Putamen (tissue), 1 donor: ENCODE measurements at regions not wholly inside any gene's neighbourhood (a gene's known extent, or its start where the extent isn't known, plus 50 kb on each side); places are given as distances from the start of the nearest gene placed in this dataset.
"Not testable (repeated sequence)": the region's sequence is repeated elsewhere in the genome, so short reads cannot be mapped to it uniquely, and the experiment has no call there.

Experiments
- DNase-seq: peaks from one replicate; pipeline ENCODE4 v3.0.0-alpha.2; 2016; ENCODE audit warnings: low spot score

DNA sequence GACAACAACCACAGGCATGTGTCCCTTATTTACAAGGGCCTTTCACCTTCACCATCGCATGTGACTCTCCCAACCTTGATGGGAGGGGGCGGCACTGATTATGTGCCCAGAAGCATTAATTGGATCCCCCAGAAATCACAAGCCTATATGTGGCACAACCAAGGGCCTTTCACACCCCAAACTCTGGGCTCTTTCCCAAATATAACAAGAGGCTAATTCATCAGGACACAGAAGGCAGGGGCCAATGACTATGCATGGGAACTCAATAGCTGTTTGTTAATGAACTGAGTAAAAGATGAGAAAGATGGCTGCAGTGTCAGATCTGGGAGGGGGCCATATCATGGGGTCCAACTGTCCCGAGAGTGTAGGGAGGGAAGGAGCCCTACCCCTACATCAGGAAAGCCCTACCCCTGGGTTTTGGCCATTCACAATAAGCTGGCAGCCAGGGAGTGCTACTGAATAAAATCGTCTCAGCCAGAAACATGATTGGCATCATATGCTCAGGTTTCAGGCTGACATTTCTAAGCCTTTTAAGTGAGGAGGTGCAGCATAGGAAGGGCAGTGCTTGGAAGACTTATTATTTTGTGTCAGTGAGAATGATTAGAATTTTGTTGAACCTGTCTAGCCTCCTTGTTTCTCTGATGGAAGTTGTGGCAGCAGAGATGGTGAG, 814.4 kb upstream of the AMELY start:
- no peak for DNase-seq

DNA sequence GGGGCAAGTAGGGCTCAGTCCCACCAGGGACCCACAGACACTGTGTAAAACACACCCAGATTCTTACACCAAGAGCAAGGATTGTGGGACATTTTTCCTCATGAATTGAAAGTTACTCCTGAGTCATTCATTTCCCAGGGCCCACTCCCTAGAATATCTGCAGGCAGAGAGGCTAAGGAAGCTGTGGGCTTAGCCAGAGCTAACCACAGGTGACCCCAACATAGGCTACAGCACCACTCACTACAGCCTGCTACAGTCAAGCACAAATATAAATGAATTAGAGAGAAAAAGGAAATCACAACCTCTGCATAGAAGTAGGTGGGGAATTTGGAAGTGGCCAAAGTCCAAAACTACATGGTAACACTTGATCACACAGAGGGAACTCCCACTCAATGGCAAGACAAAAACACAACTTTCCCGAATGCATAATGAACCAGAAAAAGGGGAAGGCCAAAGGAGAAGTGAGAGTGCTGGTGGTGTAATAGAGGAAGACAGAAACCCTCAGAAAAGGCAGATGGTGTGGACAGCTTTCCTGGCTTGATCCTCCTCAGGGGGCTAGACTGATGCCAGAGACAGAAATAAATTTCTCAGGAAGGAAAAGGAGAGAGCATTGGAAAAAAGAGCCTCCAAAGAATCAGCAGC, 812.6 kb upstream of the AMELY start:
- DNase-seq, result no peak

DNA sequence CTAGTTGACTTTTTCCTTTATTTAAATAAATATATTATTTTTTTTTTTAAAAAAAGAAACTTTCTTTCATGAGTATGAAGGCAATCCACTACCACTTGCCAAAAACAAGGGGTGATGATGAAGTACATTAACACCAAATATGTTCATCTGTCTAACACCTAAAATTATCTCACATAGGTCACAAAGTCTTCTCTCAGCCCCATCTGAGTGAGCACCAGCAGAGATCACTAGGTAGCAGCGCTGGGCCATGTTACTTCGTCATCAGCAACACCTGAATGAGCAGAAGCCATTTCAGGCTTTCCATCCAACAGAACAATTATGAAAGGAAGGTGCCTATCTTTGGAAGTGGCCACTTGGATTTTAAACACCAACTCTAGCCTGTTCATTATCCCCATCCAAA, 811.6 kb upstream of the AMELY start:
- DNase-seq, result no peak

DNA sequence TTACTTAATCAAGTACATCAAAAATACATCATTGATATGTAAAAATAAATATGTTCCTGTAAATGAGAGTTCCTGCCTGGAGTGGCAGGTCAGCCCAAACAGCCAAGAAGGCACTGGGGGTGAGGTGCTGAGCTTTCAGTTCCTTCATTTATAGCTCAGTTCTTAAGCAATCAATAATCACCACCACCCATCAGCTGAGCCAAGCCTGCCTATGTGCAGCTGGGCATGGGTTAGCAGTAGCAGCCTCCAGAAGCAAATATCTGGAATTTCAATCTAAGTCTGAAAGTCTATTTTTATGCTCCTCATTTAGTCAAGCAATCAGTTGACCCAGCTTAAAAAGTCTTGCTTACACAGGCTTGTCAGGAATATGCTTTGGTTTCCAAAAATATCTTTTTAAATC, 811.0 kb upstream of the AMELY start:
- no peak for DNase-seq

DNA sequence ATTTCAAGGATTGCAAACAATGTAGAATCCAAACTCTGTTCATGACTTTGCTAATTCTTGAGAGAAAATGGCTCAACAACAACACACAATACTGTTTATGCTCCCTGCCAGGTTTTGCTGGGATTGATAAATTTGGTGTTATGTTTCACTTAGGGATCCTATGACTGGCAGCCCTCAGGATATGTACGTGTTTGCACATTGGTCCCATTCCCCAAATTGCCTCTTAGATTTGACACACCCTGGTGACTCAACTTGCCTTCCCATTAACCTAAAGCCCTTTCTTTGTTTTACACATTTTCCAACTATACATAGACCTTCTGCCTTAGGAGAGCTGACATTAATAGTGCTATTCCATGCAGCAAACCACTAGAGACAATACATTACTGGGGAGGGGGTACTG, 809.4 kb upstream of the AMELY start:
- no peak for DNase-seq

DNA sequence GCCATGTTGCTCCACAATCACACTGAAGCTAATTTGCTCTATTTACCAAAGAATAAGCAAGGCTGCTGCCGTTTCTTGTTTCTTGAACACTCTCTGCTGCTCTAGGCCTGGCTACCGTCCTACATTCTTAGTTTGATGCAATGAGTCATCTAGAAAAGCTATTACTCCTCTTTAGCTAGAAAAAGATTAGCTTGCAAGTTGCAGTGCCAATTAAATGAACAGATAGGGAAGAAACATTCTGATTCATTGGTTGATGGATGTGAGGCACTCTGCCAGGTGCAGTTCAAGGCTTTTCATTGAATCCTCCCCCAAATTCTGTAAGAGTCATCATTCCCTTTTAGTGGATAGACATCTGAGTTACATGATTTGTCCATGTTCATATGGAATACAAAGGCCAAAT, 807.7 kb upstream of the AMELY start:
- DNase-seq, result peak; percentile 40

DNA sequence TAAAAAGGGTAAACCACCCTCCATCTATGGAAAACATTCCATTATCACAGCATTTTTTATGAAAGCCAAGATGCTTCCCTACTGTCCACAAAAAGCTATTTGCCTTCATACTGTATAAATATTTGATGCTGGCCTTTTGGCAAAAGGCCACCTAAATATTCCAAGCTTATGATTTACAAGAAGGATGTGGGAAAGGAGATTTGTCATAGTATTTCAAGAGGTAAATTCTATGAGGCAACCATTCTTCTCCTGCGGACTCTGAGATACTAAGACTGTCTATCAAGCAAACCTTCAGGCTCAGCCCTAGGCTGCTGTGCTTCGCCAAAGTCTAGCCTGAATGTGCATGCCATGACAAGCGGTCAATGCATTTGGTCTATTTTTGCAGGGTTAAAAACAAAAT, 807.1 kb upstream of the AMELY start:
- no peak for DNase-seq

DNA sequence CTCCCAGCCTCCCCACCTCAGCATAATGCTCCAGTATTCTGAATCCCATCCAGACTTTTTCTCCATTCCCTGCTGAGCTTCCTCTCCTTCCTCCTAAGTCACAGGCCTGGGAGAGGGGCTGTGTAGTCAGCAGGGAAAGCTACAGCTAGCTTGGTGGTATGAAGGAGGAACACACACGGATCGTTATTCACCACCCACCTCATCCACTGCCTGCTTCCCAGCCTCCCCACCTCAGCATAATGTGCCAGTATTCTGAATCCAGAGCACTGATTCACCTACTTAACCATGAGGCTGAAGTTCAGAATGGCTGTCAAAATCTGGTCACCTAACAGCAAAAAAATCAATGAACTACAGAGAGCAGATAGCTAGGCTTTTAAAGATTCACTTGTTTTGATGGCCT, 806.6 kb upstream of the AMELY start:
- no peak for DNase-seq

DNA sequence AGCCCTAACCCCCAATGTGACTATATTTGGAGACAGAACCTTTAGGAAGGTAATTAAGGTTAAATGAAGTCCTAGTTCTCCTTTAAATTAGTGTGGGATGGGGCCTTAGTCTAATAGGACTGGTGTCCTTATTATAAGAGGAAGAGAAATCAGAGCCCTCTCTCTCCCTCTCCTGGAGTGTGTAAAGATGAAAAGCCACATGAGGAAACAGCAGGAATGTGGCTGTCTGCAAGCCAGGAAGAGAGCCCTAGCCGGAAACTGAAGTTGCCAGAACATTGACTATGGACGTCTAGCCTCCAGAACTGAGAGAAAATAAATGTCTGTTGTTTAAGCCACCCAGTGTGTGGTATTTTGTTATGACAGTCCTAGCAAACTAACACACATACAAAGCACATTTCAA, 802.9 kb upstream of the AMELY start:
- DNase-seq, result no peak

DNA sequence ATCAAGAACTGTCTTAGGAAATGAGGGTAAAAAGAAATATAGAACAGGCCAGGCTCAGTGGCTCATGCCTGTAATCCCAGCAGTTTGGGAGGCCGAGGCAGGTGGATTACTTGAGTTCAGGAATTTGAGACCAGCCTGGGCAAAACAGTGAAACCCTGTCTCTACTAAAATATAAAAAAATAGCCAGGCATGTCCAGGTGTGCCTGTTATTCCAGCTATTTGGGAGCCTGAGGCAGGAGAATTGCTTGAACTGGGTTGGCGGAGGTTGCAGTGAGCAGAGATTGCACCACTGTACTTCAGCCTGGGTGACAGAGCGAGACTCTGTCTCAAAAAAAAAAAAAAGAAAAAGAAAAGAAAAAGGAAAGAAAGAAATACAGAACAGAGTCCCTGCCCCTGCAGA, 802.2 kb upstream of the AMELY start:
- not testable (repeated sequence) for DNase-seq

DNA sequence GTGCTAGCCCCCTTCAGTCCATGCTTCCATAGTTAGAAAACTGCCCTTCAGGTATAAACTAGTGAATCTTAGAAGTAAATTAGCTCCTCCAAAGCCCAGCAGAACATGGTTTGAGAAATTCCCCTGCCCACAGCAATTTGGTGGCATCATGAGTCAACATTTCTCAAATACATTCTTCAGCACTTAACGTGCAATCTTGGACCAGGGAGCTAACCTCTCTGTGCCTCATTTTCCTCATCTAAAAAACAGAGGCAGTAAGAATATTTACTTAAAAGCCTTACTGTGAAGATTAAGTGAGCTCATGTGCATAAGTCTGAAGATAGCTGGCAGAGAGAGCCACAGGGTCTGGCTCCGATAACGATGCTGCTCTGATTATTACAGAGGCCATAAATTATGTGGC, 800.7 kb upstream of the AMELY start:
- DNase-seq, result no peak

DNA sequence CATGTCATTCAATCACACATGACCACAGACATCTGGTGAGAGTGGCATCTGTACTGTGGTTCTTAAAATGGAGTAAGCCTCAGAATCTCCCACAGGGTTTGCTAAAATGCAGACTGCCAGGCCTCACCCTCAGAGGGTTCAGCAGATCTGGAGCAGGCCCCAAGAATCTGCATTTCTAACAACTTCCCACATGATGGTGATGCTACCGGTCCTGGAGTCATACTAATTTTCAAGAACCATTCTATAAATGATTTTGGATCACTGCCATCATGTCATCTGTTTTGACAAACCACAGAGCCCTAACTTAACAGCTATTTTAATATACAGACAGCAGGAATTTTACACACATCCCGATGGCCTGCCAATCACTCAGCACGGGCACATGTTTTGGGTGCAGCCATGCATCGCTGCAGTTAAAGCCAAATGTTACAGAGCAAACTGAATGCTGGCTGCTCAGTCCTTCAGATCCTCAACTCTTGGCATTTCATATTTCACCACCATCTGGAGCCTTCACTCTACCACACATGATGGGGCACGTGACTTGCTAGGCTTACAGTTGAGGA, 792.1 kb upstream of the AMELY start:
- no peak for DNase-seq

DNA sequence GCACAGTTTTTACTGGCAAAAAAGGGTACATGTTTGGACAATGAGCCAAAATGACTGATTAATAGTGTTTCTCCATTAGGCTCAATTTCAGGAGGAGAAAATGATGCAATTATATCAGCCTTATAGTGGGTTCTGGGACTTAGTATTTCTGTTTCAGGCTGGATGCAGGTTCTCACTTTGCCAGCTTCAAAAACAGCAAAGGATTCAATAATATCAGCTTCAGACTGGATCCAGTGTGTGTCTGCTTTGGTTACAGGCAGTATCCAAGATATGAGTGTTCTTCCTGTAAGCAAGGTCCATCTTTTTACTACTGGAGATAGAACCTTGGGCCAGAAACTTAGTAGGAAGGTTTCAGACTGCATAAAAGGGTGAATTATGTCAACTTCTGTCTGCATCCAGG, 790.9 kb upstream of the AMELY start:
- no peak for DNase-seq

DNA sequence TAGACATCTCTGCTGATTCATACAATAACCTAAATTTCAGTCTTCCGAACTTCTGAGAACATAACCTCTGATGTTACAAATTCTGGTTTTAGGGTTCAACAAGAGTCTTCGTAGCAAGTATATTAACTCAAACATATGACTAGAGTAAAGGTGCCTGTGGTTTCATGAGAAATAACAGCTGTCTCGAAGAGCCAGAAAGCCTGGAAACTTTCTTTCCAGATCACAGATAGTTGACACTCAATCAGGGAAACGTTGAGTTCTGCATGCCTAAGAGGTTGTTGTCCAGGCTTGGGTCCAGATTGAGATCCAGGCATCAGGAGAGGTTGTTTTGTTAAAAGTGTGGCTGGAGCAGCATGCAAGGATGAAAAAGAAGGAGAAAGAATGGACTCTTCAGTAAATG, 790.1 kb upstream of the AMELY start:
- DNase-seq, result no peak

DNA sequence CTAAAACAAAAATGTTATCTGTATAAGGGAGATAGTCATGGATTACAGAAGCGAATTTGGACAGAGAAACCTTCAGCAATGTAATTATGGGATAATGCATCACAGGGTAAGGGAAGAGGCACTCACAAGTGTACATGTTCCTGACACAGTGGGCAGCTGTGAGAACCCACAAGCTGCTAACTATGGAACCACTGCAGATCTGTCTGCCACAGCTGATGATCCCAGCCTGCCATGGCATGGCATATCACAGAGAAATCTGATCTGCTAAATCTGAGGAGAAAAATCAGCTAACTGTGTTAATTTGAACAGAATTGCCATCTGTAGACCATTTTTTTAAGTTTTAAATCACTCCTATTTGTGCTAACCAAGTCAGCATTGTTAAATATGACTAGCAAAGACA, 786.0 kb upstream of the AMELY start:
- no peak for DNase-seq

DNA sequence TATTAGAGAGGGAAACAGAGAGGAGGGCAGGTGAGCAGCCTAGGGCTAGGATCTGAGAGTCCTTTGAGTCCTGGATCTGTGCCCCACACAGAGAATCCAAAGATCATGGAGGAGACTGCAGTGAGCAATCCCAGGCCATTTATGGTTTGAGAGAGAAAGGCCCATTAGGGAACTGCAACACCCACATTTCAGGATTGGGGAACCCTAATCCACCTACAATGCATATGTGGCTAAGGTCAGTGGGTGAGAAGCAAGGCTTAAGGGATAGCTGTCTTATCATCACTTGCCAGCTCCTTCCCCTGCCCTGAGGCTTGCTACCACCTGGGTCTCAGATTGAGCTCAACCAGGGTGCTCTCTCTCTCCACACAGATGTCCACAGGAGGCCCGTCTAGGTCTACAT, 781.1 kb upstream of the AMELY start:
- no peak for DNase-seq

DNA sequence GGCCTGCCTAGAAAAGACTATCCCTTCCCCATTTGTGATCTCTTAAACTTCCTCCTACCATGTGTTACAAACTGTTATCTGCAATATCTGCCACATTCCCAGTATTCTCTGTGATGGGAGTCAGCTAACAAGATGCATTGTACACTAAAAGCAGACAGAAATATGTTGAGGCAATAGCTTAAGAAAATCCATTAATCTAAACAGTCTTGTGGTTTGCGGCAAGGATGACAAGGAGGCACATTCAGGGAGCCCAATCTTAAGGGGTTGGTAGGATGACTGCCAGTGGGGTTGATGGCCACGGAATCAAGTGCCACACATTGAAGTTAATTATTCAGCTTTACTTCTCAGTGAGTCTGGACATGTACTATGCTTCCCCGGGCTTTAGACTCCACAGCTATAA, 775.5 kb upstream of the AMELY start:
- DNase-seq, result no peak

DNA sequence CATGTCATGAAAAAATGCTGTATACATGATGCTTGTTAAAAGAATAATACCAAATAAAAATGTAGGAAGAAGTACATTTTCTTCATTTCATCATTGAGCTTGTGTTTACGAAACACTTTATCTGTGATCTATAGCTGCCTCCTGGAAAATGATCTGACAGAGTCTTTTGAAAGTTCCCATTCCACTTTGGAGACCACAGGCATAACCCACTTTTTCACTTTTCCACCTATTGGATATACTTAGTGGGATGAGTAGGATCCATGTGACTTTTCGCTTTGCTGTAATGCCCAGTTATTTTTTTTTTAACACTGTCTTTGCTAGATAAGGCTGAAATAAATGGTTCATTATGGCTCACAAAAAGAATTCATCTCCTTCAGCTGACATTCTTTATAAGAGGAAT, 773.0 kb upstream of the AMELY start:
- DNase-seq, result no peak

DNA sequence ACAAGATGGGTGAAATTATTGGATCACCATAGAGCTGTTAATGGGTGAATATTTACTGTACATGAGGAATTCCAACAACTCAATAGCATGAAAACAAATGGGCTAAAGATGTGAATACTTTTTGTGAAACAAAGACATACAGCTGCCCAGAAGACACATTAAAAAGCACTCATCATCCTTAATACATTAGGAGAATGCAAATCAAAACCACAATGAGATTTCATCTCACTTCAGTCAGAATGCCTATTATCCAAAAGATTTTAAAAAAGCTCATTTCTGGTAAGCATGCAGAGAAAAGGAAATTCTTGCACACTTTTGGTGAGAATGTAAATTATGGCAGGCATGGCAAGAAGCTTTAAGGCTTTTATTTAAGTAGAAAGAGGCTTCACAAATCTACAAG, 770.8 kb upstream of the AMELY start:
- DNase-seq, result no peak

DNA sequence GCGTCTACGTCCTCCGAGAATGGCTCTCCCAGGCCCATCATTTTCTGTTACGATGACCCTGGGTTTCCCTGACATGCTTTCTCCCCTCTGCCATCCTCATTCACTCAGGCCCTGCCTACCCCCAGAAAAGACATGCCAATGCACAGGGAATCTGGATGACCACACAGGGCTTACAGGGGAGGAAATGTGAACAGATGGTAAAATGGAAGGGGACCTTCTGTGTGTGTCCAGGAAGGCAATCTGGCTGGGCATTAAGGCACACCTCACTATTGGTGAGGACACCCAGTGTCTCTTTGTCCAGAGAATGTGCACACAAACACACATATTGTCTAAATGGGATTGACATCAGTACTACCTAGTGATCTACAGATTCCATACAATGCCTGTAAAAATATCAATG, 769.9 kb upstream of the AMELY start:
- no peak for DNase-seq

DNA sequence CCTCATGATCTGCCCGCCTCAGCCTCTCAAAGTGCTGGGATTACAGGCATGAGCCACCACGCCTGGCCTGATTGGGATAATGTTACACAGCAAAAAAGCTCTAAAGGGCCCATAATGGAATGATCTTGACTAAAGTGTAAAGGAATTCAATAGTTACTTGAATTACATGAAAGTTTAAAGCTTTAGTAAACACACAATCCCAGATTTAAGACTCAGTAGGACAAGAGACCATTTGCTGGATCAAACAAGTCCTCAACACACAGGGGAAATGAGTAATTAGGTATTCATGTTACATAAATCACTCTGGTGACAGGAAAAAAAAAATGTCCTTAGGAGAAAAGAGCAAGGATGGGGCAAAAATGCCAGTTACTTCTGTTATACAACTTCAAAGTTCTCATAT, 762.9 kb upstream of the AMELY start:
- DNase-seq, result no peak

DNA sequence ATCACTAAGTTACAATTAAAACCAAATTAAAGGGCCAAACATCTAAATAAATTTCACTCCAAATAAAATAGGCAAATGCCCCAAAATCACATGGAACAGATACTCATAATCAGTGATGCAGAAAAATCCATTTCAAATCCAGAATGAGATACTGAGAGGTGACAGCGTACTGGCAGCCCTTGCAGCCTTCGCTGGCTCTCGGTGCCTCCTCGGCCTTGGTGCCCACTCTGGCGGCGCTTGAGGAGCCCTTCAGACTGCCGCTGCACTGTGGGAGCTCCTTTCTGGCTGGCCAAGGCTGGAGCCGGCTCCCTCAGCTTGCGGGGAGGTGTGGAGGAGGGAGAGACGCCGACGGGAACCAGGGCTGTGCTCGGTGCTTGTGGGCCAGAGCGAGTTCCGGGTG, 761.2 kb upstream of the AMELY start:
- no peak for DNase-seq

DNA sequence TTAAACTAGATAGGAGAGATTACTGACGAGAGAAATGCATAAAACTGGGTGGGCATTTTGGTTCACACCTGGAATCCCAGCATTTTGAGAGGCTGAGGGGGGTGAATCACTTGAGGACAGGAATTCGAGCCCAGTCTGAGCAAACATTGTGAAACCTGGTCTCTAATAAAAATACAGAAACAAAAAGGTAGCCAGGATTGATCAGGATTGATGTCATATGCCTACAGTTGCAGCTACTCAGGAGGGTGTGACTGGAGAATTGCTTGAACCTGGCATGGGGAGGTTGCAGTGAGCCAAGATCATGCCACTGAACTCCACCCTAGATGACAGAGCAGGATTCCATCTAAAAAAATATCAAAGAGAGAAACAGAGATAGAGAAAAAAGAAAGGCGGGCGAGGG, 751.7 kb upstream of the AMELY start:
- DNase-seq, result no peak

DNA sequence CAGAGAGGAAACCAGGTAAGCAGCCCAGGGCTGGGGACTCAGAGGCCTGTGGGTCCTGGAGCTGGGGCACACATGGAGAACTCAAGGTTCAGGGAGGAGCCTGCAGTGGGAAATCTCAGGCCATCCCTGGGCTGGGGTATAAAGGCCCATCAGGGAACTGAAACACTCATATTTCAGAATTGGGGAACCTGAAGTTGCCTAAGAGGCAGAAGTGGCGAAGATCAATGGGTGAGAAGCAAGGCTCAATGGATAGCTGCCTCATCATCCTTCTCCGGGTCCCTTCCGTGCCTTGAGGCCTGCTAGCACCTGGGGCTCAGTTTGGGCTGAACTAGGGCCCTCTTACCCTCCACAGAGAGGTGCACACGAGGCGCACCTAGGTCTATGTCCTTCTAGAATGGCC, 747.5 kb upstream of the AMELY start:
- DNase-seq, result no peak
